ENCODE measurements at regions not wholly inside any gene's neighbourhood (a gene's known extent, or its start where the extent isn't known, plus 50 kb on each side); places are given as distances from the start of the nearest gene placed in this dataset.

- TF ChIP-seq CTCF (IDR thresholded peaks at IDR 0.05) (no peak), POLR2A (IDR thresholded peaks at IDR 0.05) (no peak)
Measured at GRCh38 chr13:26956522-26957142, 196.0 kb upstream of the GPR12 start.

All from breast epithelium (tissue), 3 donors.